Suprapubic skin (tissue), 4 donors: ENCODE measurements at regions not wholly inside any gene's neighbourhood (a gene's known extent, or its start where the extent isn't known, plus 50 kb on each side); places are given as distances from the start of the nearest gene placed in this dataset.

Experiments
- CTCF ChIP-seq, 2 donors: fragments of 200-600 bp in 1 of 2; fragments of 450-650 bp in 1 of 2; sonication (generic) in 1 of 2; IDR thresholded peaks; one replicate each; pipeline ENCODE4 v1.5.1; 2016 to 2019; ENCODE audit warnings: antibody characterized with exemption in 2 of 2, mild to moderate bottlenecking in 1 of 2, moderate library complexity in 1 of 2
- EP300 ChIP-seq: sonication (generic); formaldehyde crosslinking; IDR thresholded peaks from one replicate; pipeline ENCODE4 v1.6.1; 2017; ENCODE audit warnings: antibody characterized with exemption
- POLR2A ChIP-seq, 2 donors: fragments of 450-650 bp; IDR thresholded peaks; one replicate each; pipeline ENCODE4 v1.6.1; 2017; ENCODE audit warnings: antibody characterized with exemption in 2 of 2, mild to moderate bottlenecking in 2 of 2, moderate library complexity in 2 of 2
- POLR2AphosphoS5 ChIP-seq, 3 donors: sonication (generic); formaldehyde crosslinking; IDR thresholded peaks; one replicate each; pipeline ENCODE4 v1.6.1; 2017; ENCODE audit warnings: antibody characterized with exemption in 3 of 3

GRCh38 chr3:22068619-22069018 is 317.6 kb upstream of the ZNF385D start:
- TF ChIP-seq CTCF (IDR thresholded peaks at IDR 0.05), result no peak
- TF ChIP-seq POLR2A (IDR thresholded peaks at IDR 0.05), result no peak
- TF ChIP-seq POLR2AphosphoS5 (IDR thresholded peaks at IDR 0.05), result no peak
- TF ChIP-seq EP300, result no peak
